ENCODE measurements at regions not wholly inside any gene's neighbourhood (a gene's known extent, or its start where the extent isn't known, plus 50 kb on each side); places are given as distances from the start of the nearest gene placed in this dataset.
"Not testable (repeated sequence)": the region's sequence is repeated elsewhere in the genome, so short reads cannot be mapped to it uniquely, and the experiment has no call there.

DNA sequence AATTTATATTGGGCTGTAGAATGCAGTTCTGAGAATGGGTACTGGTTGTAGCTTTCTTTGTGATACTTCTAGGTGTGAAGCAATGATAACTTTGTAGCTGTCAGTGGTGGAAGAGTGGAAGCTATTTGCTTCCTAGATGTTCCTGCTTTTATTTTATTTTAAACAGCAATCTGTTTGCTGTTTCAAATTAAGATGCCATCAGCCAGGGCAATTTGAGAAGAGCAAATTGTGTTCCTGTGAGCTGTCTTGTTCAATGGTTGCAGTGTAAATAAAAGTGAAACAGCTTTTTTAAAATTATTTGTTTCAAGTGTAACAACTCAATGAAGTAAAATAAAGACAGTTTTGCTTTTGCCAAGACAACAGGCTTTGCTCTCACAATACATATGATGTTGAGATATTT, 150.8 kb upstream of the TMEM229A start:
- no peak for DNase-seq (ENCODE audit: low read depth in 1 of 2, low spot score in 1 of 2)

DNA sequence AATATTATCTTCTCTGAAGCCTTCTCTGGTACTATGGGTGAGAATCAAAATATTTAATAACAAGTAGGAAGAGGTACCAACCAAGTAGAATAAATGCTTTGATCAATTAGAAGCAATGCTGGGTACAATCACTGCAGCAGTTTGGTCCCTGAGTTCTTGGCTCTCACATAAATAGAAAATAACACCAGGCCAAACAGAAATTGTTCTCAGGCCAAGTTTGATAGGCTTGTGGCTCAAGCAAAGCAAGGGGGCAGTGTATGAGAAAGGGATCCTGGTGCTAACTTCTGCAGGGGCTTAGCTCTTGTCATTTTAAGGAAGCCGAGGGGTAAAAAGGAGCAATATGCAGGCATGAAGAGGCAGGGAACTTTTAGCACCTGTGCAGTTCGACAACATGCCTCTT, 146.8 kb upstream of the TMEM229A start:
- DNase-seq (ENCODE audit: low read depth in 1 of 2, low spot score in 1 of 2), result no peak
- no peak overlapping the region for H3K4me3 ChIP-seq (replicated peaks; ENCODE audit: insufficient read depth, low read length)
- TF ChIP-seq, protein P1, sequence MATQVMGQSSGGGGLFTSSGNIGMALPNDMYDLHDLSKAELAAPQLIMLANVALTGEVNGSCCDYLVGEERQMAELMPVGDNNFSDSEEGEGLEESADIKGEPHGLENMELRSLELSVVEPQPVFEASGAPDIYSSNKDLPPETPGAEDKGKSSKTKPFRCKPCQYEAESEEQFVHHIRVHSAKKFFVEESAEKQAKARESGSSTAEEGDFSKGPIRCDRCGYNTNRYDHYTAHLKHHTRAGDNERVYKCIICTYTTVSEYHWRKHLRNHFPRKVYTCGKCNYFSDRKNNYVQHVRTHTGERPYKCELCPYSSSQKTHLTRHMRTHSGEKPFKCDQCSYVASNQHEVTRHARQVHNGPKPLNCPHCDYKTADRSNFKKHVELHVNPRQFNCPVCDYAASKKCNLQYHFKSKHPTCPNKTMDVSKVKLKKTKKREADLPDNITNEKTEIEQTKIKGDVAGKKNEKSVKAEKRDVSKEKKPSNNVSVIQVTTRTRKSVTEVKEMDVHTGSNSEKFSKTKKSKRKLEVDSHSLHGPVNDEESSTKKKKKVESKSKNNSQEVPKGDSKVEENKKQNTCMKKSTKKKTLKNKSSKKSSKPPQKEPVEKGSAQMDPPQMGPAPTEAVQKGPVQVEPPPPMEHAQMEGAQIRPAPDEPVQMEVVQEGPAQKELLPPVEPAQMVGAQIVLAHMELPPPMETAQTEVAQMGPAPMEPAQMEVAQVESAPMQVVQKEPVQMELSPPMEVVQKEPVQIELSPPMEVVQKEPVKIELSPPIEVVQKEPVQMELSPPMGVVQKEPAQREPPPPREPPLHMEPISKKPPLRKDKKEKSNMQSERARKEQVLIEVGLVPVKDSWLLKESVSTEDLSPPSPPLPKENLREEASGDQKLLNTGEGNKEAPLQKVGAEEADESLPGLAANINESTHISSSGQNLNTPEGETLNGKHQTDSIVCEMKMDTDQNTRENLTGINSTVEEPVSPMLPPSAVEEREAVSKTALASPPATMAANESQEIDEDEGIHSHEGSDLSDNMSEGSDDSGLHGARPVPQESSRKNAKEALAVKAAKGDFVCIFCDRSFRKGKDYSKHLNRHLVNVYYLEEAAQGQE (IDR thresholded peaks at IDR 0.05; ENCODE audit: insufficient replicate concordance, low read depth), result no peak
- TF ChIP-seq POLR2AphosphoS5 (IDR thresholded peaks at IDR 0.05; ENCODE audit: low read depth) (no peak), SPI1 (IDR thresholded peaks at IDR 0.05; ENCODE audit: borderline replicate concordance, low read depth) (no peak), GABPA (IDR thresholded peaks at IDR 0.05; ENCODE audit: low read depth) (no peak)
- TF ChIP-seq, protein P2, sequence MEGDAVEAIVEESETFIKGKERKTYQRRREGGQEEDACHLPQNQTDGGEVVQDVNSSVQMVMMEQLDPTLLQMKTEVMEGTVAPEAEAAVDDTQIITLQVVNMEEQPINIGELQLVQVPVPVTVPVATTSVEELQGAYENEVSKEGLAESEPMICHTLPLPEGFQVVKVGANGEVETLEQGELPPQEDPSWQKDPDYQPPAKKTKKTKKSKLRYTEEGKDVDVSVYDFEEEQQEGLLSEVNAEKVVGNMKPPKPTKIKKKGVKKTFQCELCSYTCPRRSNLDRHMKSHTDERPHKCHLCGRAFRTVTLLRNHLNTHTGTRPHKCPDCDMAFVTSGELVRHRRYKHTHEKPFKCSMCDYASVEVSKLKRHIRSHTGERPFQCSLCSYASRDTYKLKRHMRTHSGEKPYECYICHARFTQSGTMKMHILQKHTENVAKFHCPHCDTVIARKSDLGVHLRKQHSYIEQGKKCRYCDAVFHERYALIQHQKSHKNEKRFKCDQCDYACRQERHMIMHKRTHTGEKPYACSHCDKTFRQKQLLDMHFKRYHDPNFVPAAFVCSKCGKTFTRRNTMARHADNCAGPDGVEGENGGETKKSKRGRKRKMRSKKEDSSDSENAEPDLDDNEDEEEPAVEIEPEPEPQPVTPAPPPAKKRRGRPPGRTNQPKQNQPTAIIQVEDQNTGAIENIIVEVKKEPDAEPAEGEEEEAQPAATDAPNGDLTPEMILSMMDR (IDR thresholded peaks at IDR 0.05; ENCODE audit: insufficient read depth, low read length), result no peak
- H3K27ac ChIP-seq (replicated peaks), result no peak overlapping the region
- H3K27me3 ChIP-seq (ENCODE audit: insufficient read depth, poor library complexity, severe bottlenecking), result no peaks in the 10 kb centered on the region

More for the DNA sequence above, 150.8 kb upstream of the TMEM229A start:
- Histone ChIP-seq H3K27me3 (ENCODE audit: insufficient read depth, poor library complexity, severe bottlenecking) (no peaks in the 10 kb centered on the region), H3K4me3 (replicated peaks; ENCODE audit: insufficient read depth, low read length) (no peak overlapping the region), H3K27ac (replicated peaks) (no peak overlapping the region)
- no peak for TF ChIP-seq GABPA (IDR thresholded peaks at IDR 0.05; ENCODE audit: low read depth)
- TF ChIP-seq SPI1 (IDR thresholded peaks at IDR 0.05; ENCODE audit: borderline replicate concordance, low read depth), result no peak
- TF ChIP-seq, protein P2 (IDR thresholded peaks at IDR 0.05; ENCODE audit: insufficient read depth, low read length), result no peak
- TF ChIP-seq, protein P1 (IDR thresholded peaks at IDR 0.05; ENCODE audit: insufficient replicate concordance, low read depth), result no peak
- TF ChIP-seq POLR2AphosphoS5 (IDR thresholded peaks at IDR 0.05; ENCODE audit: low read depth), result no peak

DNA sequence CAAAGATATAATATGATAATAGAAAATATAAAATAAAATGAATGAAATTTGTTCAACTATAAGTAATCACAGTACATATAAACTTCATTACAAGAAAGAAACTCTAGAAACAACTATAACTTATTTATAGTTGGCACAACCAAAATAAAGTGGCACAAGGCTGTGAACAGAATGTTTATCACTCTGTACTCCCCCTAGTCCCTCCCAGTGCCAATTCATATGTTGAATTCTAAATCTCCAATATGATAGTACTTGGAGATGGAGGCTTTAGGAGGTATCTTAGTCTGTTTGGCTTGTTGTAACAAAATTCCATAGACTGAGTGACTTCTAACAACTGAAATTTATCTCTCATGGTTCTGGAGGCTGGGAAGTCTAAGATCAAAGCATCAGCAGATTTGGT, 145.0 kb upstream of the TMEM229A start:
- no peak for DNase-seq (ENCODE audit: low read depth in 1 of 2, low spot score in 1 of 2)
- TF ChIP-seq POLR2AphosphoS5 (IDR thresholded peaks at IDR 0.05; ENCODE audit: low read depth) (no peak), GABPA (IDR thresholded peaks at IDR 0.05; ENCODE audit: low read depth) (no peak), SPI1 (IDR thresholded peaks at IDR 0.05; ENCODE audit: borderline replicate concordance, low read depth) (no peak)
- TF ChIP-seq, protein P1 (IDR thresholded peaks at IDR 0.05; ENCODE audit: insufficient replicate concordance, low read depth), result no peak
- TF ChIP-seq, protein P2 (IDR thresholded peaks at IDR 0.05; ENCODE audit: insufficient read depth, low read length), result no peak
- no peak overlapping the region for H3K27ac ChIP-seq (replicated peaks)
- no peaks in the 10 kb centered on the region for H3K27me3 ChIP-seq (ENCODE audit: insufficient read depth, poor library complexity, severe bottlenecking)
- H3K4me3 ChIP-seq (replicated peaks; ENCODE audit: insufficient read depth, low read length), result no peak overlapping the region

DNA sequence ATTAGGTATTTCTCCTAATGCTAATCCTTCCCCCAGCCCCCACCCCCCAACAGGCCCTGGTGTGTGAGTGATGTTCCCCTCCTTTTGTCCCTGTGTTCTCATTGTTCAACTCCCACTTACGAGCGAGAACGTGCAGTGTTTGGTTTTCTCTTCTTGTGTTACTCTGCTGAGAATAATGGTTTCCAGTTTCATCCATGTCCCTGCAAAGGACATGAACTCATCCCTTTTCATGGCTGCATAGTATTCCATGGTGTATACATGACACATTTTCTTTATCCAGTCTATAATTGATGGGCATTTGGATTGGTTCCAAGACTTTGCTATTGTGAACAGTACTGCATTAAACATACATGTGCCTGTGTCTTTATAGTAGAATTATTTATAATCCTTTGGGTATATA, 138.9 kb upstream of the TMEM229A start:
- not testable (repeated sequence) for H3K4me3 ChIP-seq (replicated peaks; ENCODE audit: insufficient read depth, low read length); H3K27me3 ChIP-seq (ENCODE audit: insufficient read depth, poor library complexity, severe bottlenecking); H3K27ac ChIP-seq (replicated peaks); DNase-seq (ENCODE audit: low read depth in 1 of 2, low spot score in 1 of 2)

All from HL-60 (cell line).